IPS-20b (cell line): ENCODE measurements at regions not wholly inside any gene's neighbourhood (a gene's known extent, or its start where the extent isn't known, plus 50 kb on each side); places are given as distances from the start of the nearest gene placed in this dataset.
"Not testable (repeated sequence)": the region's sequence is repeated elsewhere in the genome, so short reads cannot be mapped to it uniquely, and the experiment has no call there.

Source experiments
- H3K27ac ChIP-seq: one replicate; pipeline ENCODE4 v1.5.1; 2013; ENCODE audit warnings: low read length
- H3K27me3 ChIP-seq: 2 replicates; pipeline ENCODE4 v1.6.1; 2013; ENCODE audit warnings: mild to moderate bottlenecking, low read length, inconsistent platforms; ENCODE audit not compliant: insufficient read depth
- H3K36me3 ChIP-seq: 2 replicates; pipeline ENCODE4 v1.6.1; 2013; ENCODE audit warnings: low read depth, mild to moderate bottlenecking, inconsistent platforms, low read length, moderate library complexity; ENCODE audit not compliant: insufficient read depth
- H3K4me1 ChIP-seq: 2 replicates; pipeline ENCODE4 v1.6.1; 2013; ENCODE audit warnings: mild to moderate bottlenecking, control low read depth, inconsistent platforms, low read length, moderate library complexity; ENCODE audit not compliant: insufficient read depth
- H3K4me3 ChIP-seq: 2 replicates; pipeline ENCODE4 v1.5.1; 2013; ENCODE audit warnings: mild to moderate bottlenecking, low read length, inconsistent platforms
- H3K9ac ChIP-seq: 2 replicates; pipeline ENCODE4 v1.6.1; 2013; ENCODE audit warnings: low read depth, mild to moderate bottlenecking, inconsistent platforms, low read length, moderate library complexity
- H3K9me3 ChIP-seq: 2 replicates; pipeline ENCODE4 v1.6.1; 2013; ENCODE audit warnings: mild to moderate bottlenecking, low read depth, low read length, inconsistent platforms; ENCODE audit not compliant: insufficient read depth

GRCh38 chr18:59799383-59800015 is 100.3 kb upstream of the PMAIP1 start:
- no peaks in the 10 kb centered on the region for H3K9me3 ChIP-seq
- no peaks in the 10 kb centered on the region for H3K27me3 ChIP-seq
- H3K4me1 ChIP-seq = no peaks in the 10 kb centered on the region
- H3K27ac ChIP-seq = no peak overlapping the region
- H3K4me3 ChIP-seq = no peak overlapping the region
- no peaks in the 10 kb centered on the region for H3K36me3 ChIP-seq
- H3K9ac ChIP-seq = no peak overlapping the region

GRCh38 chr18:59795882-59796281 is 98.7 kb upstream of the CCBE1 start:
- H3K9ac ChIP-seq = no peak overlapping the region
- no peaks in the 10 kb centered on the region for H3K36me3 ChIP-seq
- H3K9me3 ChIP-seq = no peaks in the 10 kb centered on the region
- no peaks in the 10 kb centered on the region for H3K4me1 ChIP-seq
- H3K4me3 ChIP-seq = no peak overlapping the region
- H3K27me3 ChIP-seq = no peaks in the 10 kb centered on the region
- H3K27ac ChIP-seq = no peak overlapping the region

GRCh38 chr18:59792353-59792752 is 95.1 kb upstream of the CCBE1 start:
- H3K27me3 ChIP-seq = no peaks in the 10 kb centered on the region
- no peaks in the 10 kb centered on the region for H3K36me3 ChIP-seq
- H3K27ac ChIP-seq = no peak overlapping the region
- H3K9ac ChIP-seq = no peak overlapping the region
- H3K4me3 ChIP-seq = no peak overlapping the region
- no peaks in the 10 kb centered on the region for H3K9me3 ChIP-seq
- H3K4me1 ChIP-seq = no peaks in the 10 kb centered on the region

GRCh38 chr18:59790346-59790936 is 93.2 kb upstream of the CCBE1 start:
- H3K4me3 ChIP-seq, H3K27me3 ChIP-seq, H3K36me3 ChIP-seq, H3K4me1 ChIP-seq, H3K9me3 ChIP-seq, H3K27ac ChIP-seq, H3K9ac ChIP-seq: not testable (repeated sequence)

GRCh38 chr18:59788791-59789106 is 91.5 kb upstream of the CCBE1 start:
- Histone ChIP-seq H3K9ac (no peak overlapping the region), H3K27me3 (no peaks in the 10 kb centered on the region), H3K27ac (no peak overlapping the region), H3K4me3 (no peak overlapping the region), H3K36me3 (no peaks in the 10 kb centered on the region), H3K9me3 (no peaks in the 10 kb centered on the region), H3K4me1 (no peaks in the 10 kb centered on the region; the same call in 1 of the 2 replicates)

- no peaks in the 10 kb centered on the region for H3K27me3 ChIP-seq
- no peak overlapping the region for H3K4me3 ChIP-seq
- no peak overlapping the region for H3K27ac ChIP-seq
- no peaks in the 10 kb centered on the region for H3K36me3 ChIP-seq
- H3K9me3 ChIP-seq = no peaks in the 10 kb centered on the region
- H3K9ac ChIP-seq = no peak overlapping the region
- H3K4me1 ChIP-seq = no peaks in the 10 kb centered on the region; the same call in 1 of the 2 replicates
Observed at GRCh38 chr18:59787998-59788790, 91.0 kb upstream of the CCBE1 start.

GRCh38 chr18:59784694-59785093 is 87.5 kb upstream of the CCBE1 start:
- Histone ChIP-seq H3K27ac (no peak overlapping the region), H3K9me3 (no peaks in the 10 kb centered on the region), H3K36me3 (no peaks in the 10 kb centered on the region), H3K4me3 (no peak overlapping the region), H3K4me1 (no peaks in the 10 kb centered on the region; the same call in 1 of the 2 replicates), H3K27me3 (no peaks in the 10 kb centered on the region), H3K9ac (no peak overlapping the region)

GRCh38 chr18:59783138-59783537 is 85.9 kb upstream of the CCBE1 start:
- Histone ChIP-seq H3K4me3 (no peak overlapping the region), H3K36me3 (no peaks in the 10 kb centered on the region), H3K9ac (no peak overlapping the region), H3K27me3 (no peaks in the 10 kb centered on the region), H3K27ac (no peak overlapping the region), H3K4me1 (no peaks in the 10 kb centered on the region; the same call in 1 of the 2 replicates), H3K9me3 (no peaks in the 10 kb centered on the region)

- Histone ChIP-seq H3K9ac (no peak overlapping the region), H3K9me3 (no peaks in the 10 kb centered on the region), H3K36me3 (no peaks in the 10 kb centered on the region), H3K4me1 (no peaks in the 10 kb centered on the region), H3K4me3 (no peak overlapping the region), H3K27ac (no peak overlapping the region), H3K27me3 (no peaks in the 10 kb centered on the region)
Observed at GRCh38 chr18:59779979-59780378, 82.8 kb upstream of the CCBE1 start.

GRCh38 chr18:59778434-59778833 is 81.2 kb upstream of the CCBE1 start:
- H3K4me3 ChIP-seq = no peak overlapping the region
- no peaks in the 10 kb centered on the region for H3K36me3 ChIP-seq
- H3K4me1 ChIP-seq = no peaks in the 10 kb centered on the region
- no peak overlapping the region for H3K27ac ChIP-seq
- no peaks in the 10 kb centered on the region for H3K27me3 ChIP-seq
- no peaks in the 10 kb centered on the region for H3K9me3 ChIP-seq
- H3K9ac ChIP-seq = no peak overlapping the region

- Histone ChIP-seq H3K27ac (no peak overlapping the region), H3K4me3 (no peak overlapping the region), H3K27me3 (no peaks in the 10 kb centered on the region), H3K9me3 (no peaks in the 10 kb centered on the region), H3K4me1 (no peaks in the 10 kb centered on the region), H3K9ac (no peak overlapping the region), H3K36me3 (no peaks in the 10 kb centered on the region)
Observed at GRCh38 chr18:59777636-59778035, 80.4 kb upstream of the CCBE1 start.
